H9 (cell line): ENCODE measurements at regions not wholly inside any gene's neighbourhood (a gene's known extent, or its start where the extent isn't known, plus 50 kb on each side); places are given as distances from the start of the nearest gene placed in this dataset.

Experiments
- DNase-seq: peaks from one replicate; pipeline ENCODE4 v3.0.0-alpha.2; 2017
- H2AFZ ChIP-seq: one replicate; pipeline ENCODE4 v1.6.1; 2013; ENCODE audit warnings: mild to moderate bottlenecking, low read length, control low read depth, moderate library complexity
- H2AK5ac ChIP-seq: 2 replicates; pipeline ENCODE4 v1.6.1; 2013; ENCODE audit warnings: low read length, control low read depth, mixed read lengths; ENCODE audit not compliant: insufficient read length
- H2BK120ac ChIP-seq: one replicate; pipeline ENCODE4 v1.6.1; 2013; ENCODE audit warnings: low read depth, mild to moderate bottlenecking, low read length, control low read depth, inconsistent platforms; ENCODE audit not compliant: poor library complexity, severe bottlenecking
- H2BK12ac ChIP-seq: 2 replicates; pipeline ENCODE4 v1.6.1; 2013; ENCODE audit warnings: low read length, control low read depth, mixed read lengths, low read depth; ENCODE audit not compliant: insufficient read length
- H2BK15ac ChIP-seq: 2 replicates; pipeline ENCODE4 v1.6.1; 2013; ENCODE audit warnings: low read depth, low read length, control low read depth
- H2BK20ac ChIP-seq: one replicate; pipeline ENCODE4 v1.6.1; 2013; ENCODE audit warnings: low read depth, mild to moderate bottlenecking, low read length, control low read depth, inconsistent platforms; ENCODE audit not compliant: poor library complexity, severe bottlenecking
- H2BK5ac ChIP-seq: 2 replicates; pipeline ENCODE4 v1.6.1; 2013; ENCODE audit warnings: low read length, control low read depth, mixed read lengths; ENCODE audit not compliant: insufficient read length
- H3K14ac ChIP-seq: 2 replicates; pipeline ENCODE4 v1.6.1; 2013; ENCODE audit warnings: low read length, control low read depth; ENCODE audit not compliant: insufficient read depth
- H3K18ac ChIP-seq: 2 replicates; pipeline ENCODE4 v1.6.1; 2013; ENCODE audit warnings: low read depth, mild to moderate bottlenecking, mixed read lengths, low read length, control low read depth; ENCODE audit not compliant: insufficient read length
- H3K23ac ChIP-seq: 2 replicates; pipeline ENCODE4 v1.6.1; 2013; ENCODE audit warnings: low read length, control low read depth, mixed read lengths, low read depth; ENCODE audit not compliant: insufficient read length
- H3K23me2 ChIP-seq: 2 replicates; pipeline ENCODE4 v1.6.1; 2013; ENCODE audit warnings: low read depth, mild to moderate bottlenecking, mixed read lengths, low read length, control low read depth; ENCODE audit not compliant: insufficient read length, poor library complexity, severe bottlenecking
- H3K27ac ChIP-seq: 2 replicates; pipeline ENCODE4 v1.5.1; 2013; ENCODE audit warnings: low read length, control low read depth, mixed read lengths, low read depth; ENCODE audit not compliant: insufficient read length
- H3K27me3 ChIP-seq: 2 replicates; pipeline ENCODE4 v1.6.1; 2013; ENCODE audit warnings: low read length, control low read depth, inconsistent platforms; ENCODE audit not compliant: insufficient read depth
- H3K4ac ChIP-seq: 2 replicates; pipeline ENCODE4 v1.6.1; 2013; ENCODE audit warnings: low read depth, mild to moderate bottlenecking, control low read depth, inconsistent platforms, low read length, moderate library complexity
- H3K4me1 ChIP-seq: 2 replicates; pipeline ENCODE4 v1.6.1; 2013; ENCODE audit warnings: low read length, control low read depth, inconsistent platforms; ENCODE audit not compliant: insufficient read depth
- H3K4me2 ChIP-seq: 2 replicates; pipeline ENCODE4 v1.6.1; 2013; ENCODE audit warnings: low read length, control low read depth, mixed read lengths; ENCODE audit not compliant: insufficient read length, insufficient read depth
- H3K56ac ChIP-seq: 2 replicates; pipeline ENCODE4 v1.6.1; 2013; ENCODE audit warnings: low read depth, mild to moderate bottlenecking, mixed read lengths, low read length, control low read depth; ENCODE audit not compliant: insufficient read length
- H3K79me1 ChIP-seq: 2 replicates; pipeline ENCODE4 v1.6.1; 2013; ENCODE audit warnings: low read depth, mild to moderate bottlenecking, moderate library complexity, low read length, control low read depth, inconsistent platforms; ENCODE audit not compliant: insufficient read depth, poor library complexity, severe bottlenecking
- H3K79me2 ChIP-seq: 2 replicates; pipeline ENCODE4 v1.6.1; 2013; ENCODE audit warnings: low read length, control low read depth, inconsistent platforms; ENCODE audit not compliant: insufficient read depth
- H3K9ac ChIP-seq: 2 replicates; pipeline ENCODE4 v1.6.1; 2013; ENCODE audit warnings: low read length, control low read depth, mixed read lengths; ENCODE audit not compliant: insufficient read length; ENCODE audit errors: extremely low read depth
- H3K9me3 ChIP-seq: one replicate; pipeline ENCODE4 v1.6.1; 2013; ENCODE audit warnings: low read depth, low read length, inconsistent platforms; ENCODE audit not compliant: control insufficient read depth
- H3T11ph ChIP-seq: one replicate; pipeline ENCODE4 v1.6.1; 2013; ENCODE audit warnings: mild to moderate bottlenecking, low read length, control low read depth, inconsistent platforms
- H4K20me1 ChIP-seq: one replicate; pipeline ENCODE4 v1.6.1; 2013; ENCODE audit not compliant: control insufficient read depth, insufficient read length, insufficient read depth
- H4K5ac ChIP-seq: 2 replicates; pipeline ENCODE4 v1.6.1; 2013; ENCODE audit warnings: low read depth, mild to moderate bottlenecking, mixed read lengths, low read length, control low read depth; ENCODE audit not compliant: insufficient read length
- H4K8ac ChIP-seq: replicated peaks from 2 replicates; pipeline ENCODE4 v1.6.1; 2013; ENCODE audit warnings: low read length, control low read depth, mixed read lengths, low read depth; ENCODE audit not compliant: insufficient read length
- H4K91ac ChIP-seq: 2 replicates; pipeline ENCODE4 v1.6.1; 2013; ENCODE audit warnings: low read depth, mild to moderate bottlenecking, moderate library complexity, mixed read lengths, low read length, control low read depth; ENCODE audit not compliant: insufficient read length
- H3K27ac Mint-ChIP-seq, 3 experiments: 2 replicates in 2 of 3; 3 replicates in 1 of 3; pipeline ENCODE4 v1.8.0; 2020 to 2021; ENCODE audit warnings: mixed read lengths in 3 of 3, mild to moderate bottlenecking in 1 of 3, moderate library complexity in 1 of 3
- H3K27me3 Mint-ChIP-seq: 2 replicates; pipeline ENCODE4 v1.8.0; 2021; ENCODE audit warnings: low read depth, mild to moderate bottlenecking, moderate library complexity, mixed read lengths
- H3K36me3 Mint-ChIP-seq, 3 experiments: 2 replicates in 2 of 3; 3 replicates in 1 of 3; pipeline ENCODE4 v1.8.0; 2020 to 2021; ENCODE audit warnings: low read depth in 3 of 3, mixed read lengths in 3 of 3; ENCODE audit not compliant: insufficient read depth in 1 of 3
- H3K4me1 Mint-ChIP-seq, 2 experiments: 2 replicates each; pipeline ENCODE4 v1.8.0; 2020; ENCODE audit warnings: mixed read lengths in 2 of 2
- H3K4me3 Mint-ChIP-seq, 2 experiments: 2 replicates in 1 of 2; 3 replicates in 1 of 2; pipeline ENCODE4 v1.8.0; 2020 to 2021; ENCODE audit warnings: mild to moderate bottlenecking in 2 of 2, mixed read lengths in 2 of 2, moderate library complexity in 1 of 2
- H3K9me3 Mint-ChIP-seq, 2 experiments: 2 replicates in 1 of 2; 3 replicates in 1 of 2; pipeline ENCODE4 v1.8.0; 2020; ENCODE audit warnings: mild to moderate bottlenecking in 2 of 2, mixed read lengths in 2 of 2, moderate library complexity in 1 of 2
- TF ChIP-seq, protein P1 (sequence below): fragments of 200-600 bp; sonication (generic); conservative IDR thresholded peaks from 3 replicates; pipeline ENCODE4 v1.8.0; 2021; ENCODE audit warnings: antibody characterized with exemption, mild to moderate bottlenecking

DNA sequence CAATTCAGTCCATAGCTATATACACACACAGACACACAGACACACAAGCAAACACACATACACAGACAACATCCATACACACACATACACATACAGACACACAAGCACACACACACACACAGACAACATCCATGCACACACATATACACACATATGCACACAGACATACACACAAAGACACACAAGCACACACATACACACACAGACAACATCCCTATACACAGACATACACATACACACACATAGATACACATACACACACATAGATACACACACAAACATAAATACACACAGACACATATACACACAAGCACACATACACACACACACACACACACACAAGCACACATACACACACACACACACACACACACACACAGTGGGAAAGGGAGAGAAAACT is 254.8 kb downstream of the VRK1 start:
- H2BK15ac ChIP-seq = no peak overlapping the region
- no peak overlapping the region for H2BK20ac ChIP-seq
- Mint-ChIP-seq H3K36me3 (no peaks in the 10 kb centered on the region), H3K9me3 (no peaks in the 10 kb centered on the region), H3K27me3 (peaks cover 3% of the 10 kb centered on the region), H3K4me1 (peaks cover 6% of the 10 kb centered on the region in 2 experiments), H3K27ac (no peak overlapping the region), H3K4me3 (no peak overlapping the region)
- no peak for DNase-seq
- H3K14ac ChIP-seq = no peak overlapping the region
- no peaks in the 10 kb centered on the region for H3K79me2 ChIP-seq
- H3K27me3 ChIP-seq = no peaks in the 10 kb centered on the region
- H3K9me3 ChIP-seq = no peaks in the 10 kb centered on the region
- H2AFZ ChIP-seq = no peak overlapping the region
- no peak overlapping the region for H4K91ac ChIP-seq
- H3K4me2 ChIP-seq = no peak overlapping the region
- no peak overlapping the region for H3K4ac ChIP-seq
- TF ChIP-seq, protein P1, sequence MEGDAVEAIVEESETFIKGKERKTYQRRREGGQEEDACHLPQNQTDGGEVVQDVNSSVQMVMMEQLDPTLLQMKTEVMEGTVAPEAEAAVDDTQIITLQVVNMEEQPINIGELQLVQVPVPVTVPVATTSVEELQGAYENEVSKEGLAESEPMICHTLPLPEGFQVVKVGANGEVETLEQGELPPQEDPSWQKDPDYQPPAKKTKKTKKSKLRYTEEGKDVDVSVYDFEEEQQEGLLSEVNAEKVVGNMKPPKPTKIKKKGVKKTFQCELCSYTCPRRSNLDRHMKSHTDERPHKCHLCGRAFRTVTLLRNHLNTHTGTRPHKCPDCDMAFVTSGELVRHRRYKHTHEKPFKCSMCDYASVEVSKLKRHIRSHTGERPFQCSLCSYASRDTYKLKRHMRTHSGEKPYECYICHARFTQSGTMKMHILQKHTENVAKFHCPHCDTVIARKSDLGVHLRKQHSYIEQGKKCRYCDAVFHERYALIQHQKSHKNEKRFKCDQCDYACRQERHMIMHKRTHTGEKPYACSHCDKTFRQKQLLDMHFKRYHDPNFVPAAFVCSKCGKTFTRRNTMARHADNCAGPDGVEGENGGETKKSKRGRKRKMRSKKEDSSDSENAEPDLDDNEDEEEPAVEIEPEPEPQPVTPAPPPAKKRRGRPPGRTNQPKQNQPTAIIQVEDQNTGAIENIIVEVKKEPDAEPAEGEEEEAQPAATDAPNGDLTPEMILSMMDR = no peak
- no peak overlapping the region for H2BK120ac ChIP-seq
- no peak overlapping the region for H3T11ph ChIP-seq
- H3K27ac ChIP-seq = no peak overlapping the region
- no peaks in the 10 kb centered on the region for H4K20me1 ChIP-seq
- no peaks in the 10 kb centered on the region for H3K23me2 ChIP-seq
- no peak overlapping the region for H3K23ac ChIP-seq
- no peaks in the 10 kb centered on the region for H3K79me1 ChIP-seq
- H2BK12ac ChIP-seq = no peak overlapping the region
- no peaks in the 10 kb centered on the region for H3K4me1 ChIP-seq
- H2AK5ac ChIP-seq = no peak overlapping the region
- no peak overlapping the region for H2BK5ac ChIP-seq
- H3K56ac ChIP-seq = no peak overlapping the region
- H3K18ac ChIP-seq = no peak overlapping the region
- H3K9ac ChIP-seq = no peak overlapping the region
- no peak overlapping the region for H4K5ac ChIP-seq
- H4K8ac ChIP-seq = no peak overlapping the region
